Spleen (tissue), 7 donors: ENCODE measurements at regions not wholly inside any gene's neighbourhood (a gene's known extent, or its start where the extent isn't known, plus 50 kb on each side); places are given as distances from the start of the nearest gene placed in this dataset.
"Not testable (repeated sequence)": the region's sequence is repeated elsewhere in the genome, so short reads cannot be mapped to it uniquely, and the experiment has no call there.

Experiments used
- CTCF ChIP-seq, 11 experiments: fragments of 200-600 bp in 7 of 11; fragments of 450-650 bp in 4 of 11; sonication (generic) in 4 of 11; IDR thresholded peaks in 8 of 11; conservative IDR thresholded peaks in 3 of 11; 1 replicate in 7 of 11; 2 replicates in 4 of 11; pipeline versions ENCODE4 v1.4.0 to v1.8.0; 2016 to 2021; ENCODE audit warnings: antibody characterized with exemption in 11 of 11, inconsistent platforms in 4 of 11, mild to moderate bottlenecking in 1 of 11
- POLR2A ChIP-seq, 3 donors: fragments of 450-650 bp; IDR thresholded peaks; one replicate each; pipeline ENCODE4 v1.5.1; 2017; ENCODE audit warnings: antibody characterized with exemption in 3 of 3, mild to moderate bottlenecking in 1 of 3
- POLR2AphosphoS5 ChIP-seq, 3 donors: sonication (generic); formaldehyde crosslinking; IDR thresholded peaks; one replicate each; pipeline ENCODE4 v1.5.1; 2017; ENCODE audit warnings: antibody characterized with exemption in 3 of 3
- donor health status: DM: no; HTN: no; CAD: no; lungs with moderate emphysema.
- donor health status: DM: no; HTN: no; CAD: no.
- donor health status: DM: no; HTN: no; CAD: no.

DNA sequence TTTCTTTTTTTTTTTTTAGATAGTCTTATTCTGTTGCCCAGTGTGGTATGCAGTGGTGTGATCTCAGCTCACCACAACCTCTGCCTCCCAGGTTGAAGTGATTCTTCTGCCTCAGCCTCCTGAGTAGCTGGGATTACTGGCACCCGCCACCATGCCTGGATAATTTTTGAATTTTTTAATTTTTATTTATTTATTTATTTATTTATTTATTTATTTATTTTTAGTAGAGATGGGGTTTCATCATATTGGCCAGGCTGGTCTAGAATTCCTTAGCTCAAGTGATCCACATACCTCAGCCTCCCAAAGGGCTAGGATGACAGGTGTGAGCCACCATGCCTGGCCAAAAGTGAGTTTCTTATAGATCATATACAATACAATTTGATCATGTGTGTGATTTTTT is 395.9 kb upstream of the IRX2 start:
- TF ChIP-seq CTCF (IDR thresholded peaks at IDR 0.05 in 8 of 11, conservative IDR thresholded peaks at IDR 0.05 in 3 of 11); POLR2AphosphoS5 (IDR thresholded peaks at IDR 0.05); POLR2A (IDR thresholded peaks at IDR 0.05): not testable (repeated sequence)
